Loucy (cell line): ENCODE measurements at regions not wholly inside any gene's neighbourhood (a gene's known extent, or its start where the extent isn't known, plus 50 kb on each side); places are given as distances from the start of the nearest gene placed in this dataset.
"Not testable (repeated sequence)": the region's sequence is repeated elsewhere in the genome, so short reads cannot be mapped to it uniquely, and the experiment has no call there.

ENCODE experiments used
- H2AFZ ChIP-seq: fragments of 200-600 bp; sonication (generic); 2 replicates; pipeline ENCODE4 v1.6.0; 2016; ENCODE audit warnings: antibody characterized with exemption, mild to moderate bottlenecking, low read length, moderate library complexity
- H3F3A ChIP-seq: fragments of 200-600 bp; 2 replicates; pipeline ENCODE4 v1.6.0; 2016; ENCODE audit warnings: antibody characterized with exemption, low read depth, mild to moderate bottlenecking
- H3K27me3 ChIP-seq: fragments of 200-600 bp; sonication (generic); 2 replicates; pipeline ENCODE4 v1.6.1; 2014; ENCODE audit warnings: low read length, mild to moderate bottlenecking; ENCODE audit not compliant: insufficient read depth, poor library complexity, severe bottlenecking
- H3K36me3 ChIP-seq: fragments of 200-600 bp; sonication (generic); 2 replicates; pipeline ENCODE4 v1.6.1; 2016; ENCODE audit warnings: low read length; ENCODE audit not compliant: insufficient read depth
- H3K4me1 ChIP-seq: fragments of 200-600 bp; sonication (generic); 2 replicates; pipeline ENCODE4 v1.5.1; 2014; ENCODE audit warnings: low read length, mild to moderate bottlenecking; ENCODE audit not compliant: insufficient read depth, poor library complexity, severe bottlenecking
- H3K4me2 ChIP-seq: fragments of 200-600 bp; sonication (generic); 2 replicates; pipeline ENCODE4 v1.6.0; 2014; ENCODE audit warnings: antibody characterized with exemption, low read length, low read depth, mild to moderate bottlenecking; ENCODE audit not compliant: poor library complexity, severe bottlenecking
- H3K4me3 ChIP-seq: fragments of 200-600 bp; sonication (generic); 2 replicates; pipeline ENCODE4 v1.5.1; 2014; ENCODE audit warnings: low read length, mild to moderate bottlenecking, mixed read lengths; ENCODE audit not compliant: poor library complexity, severe bottlenecking
- H3K79me2 ChIP-seq: fragments of 200-600 bp; sonication (generic); 2 replicates; pipeline ENCODE4 v1.6.1; 2014; ENCODE audit warnings: low read length; ENCODE audit not compliant: insufficient read depth
- H3K9ac ChIP-seq: fragments of 200-600 bp; sonication (generic); 2 replicates; pipeline ENCODE4 v1.6.0; 2014; ENCODE audit warnings: mild to moderate bottlenecking, low read depth, low read length, moderate library complexity; ENCODE audit not compliant: poor library complexity, severe bottlenecking
- H3K9me2 ChIP-seq: fragments of 200-600 bp; sonication (generic); replicated peaks from 2 replicates; pipeline ENCODE4 v1.6.1; 2016; ENCODE audit warnings: low read depth, low read length, mixed read lengths
- H3K9me3 ChIP-seq: fragments of 200-600 bp; sonication (generic); 2 replicates; pipeline ENCODE4 v1.6.1; 2014; ENCODE audit warnings: mild to moderate bottlenecking, antibody characterized with exemption, low read length, low read depth; ENCODE audit not compliant: insufficient read depth
- H4K20me1 ChIP-seq: fragments of 200-600 bp; sonication (generic); 2 replicates; pipeline ENCODE4 v1.6.0; 2014; ENCODE audit warnings: antibody characterized with exemption, low read length, mild to moderate bottlenecking; ENCODE audit not compliant: insufficient read depth, poor library complexity, severe bottlenecking
- EZH2phosphoT487 ChIP-seq: fragments of 200-600 bp; IDR thresholded peaks from 2 replicates; pipeline ENCODE4 v1.6.1; 2018; ENCODE audit warnings: antibody characterized with exemption, mild to moderate bottlenecking, moderate library complexity, borderline replicate concordance
- TF ChIP-seq, protein P1 (sequence below): fragments of 200-600 bp; sonication (generic); conservative IDR thresholded peaks from 2 replicates; pipeline ENCODE4 v1.5.1; 2014; ENCODE audit warnings: mild to moderate bottlenecking, antibody characterized with exemption, low read length

DNA sequence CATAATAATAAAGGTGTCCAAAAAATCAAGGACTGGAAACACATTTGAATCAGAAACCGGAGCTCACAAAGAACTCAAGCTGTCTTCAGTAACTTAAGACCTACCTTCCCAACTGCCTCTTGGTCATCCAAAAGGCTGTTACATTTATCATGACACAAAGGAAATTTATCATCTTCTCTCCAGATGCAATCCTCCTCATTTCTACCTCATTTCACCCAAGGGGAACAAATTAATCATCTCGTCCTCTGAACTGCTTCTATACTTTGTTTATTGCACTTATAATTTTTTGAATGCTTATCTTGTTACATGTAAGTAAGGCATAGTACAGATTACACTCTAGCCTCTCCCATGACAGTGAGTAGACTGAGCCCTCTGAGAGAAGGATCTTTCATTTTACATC lies 105.1 kb upstream of the RGPD4 start:
- Histone ChIP-seq H2AFZ (no peak overlapping the region), H3K9me3 (no peaks in the 10 kb centered on the region), H3K4me2 (no peak overlapping the region), H3K4me1 (peaks cover 27% of the 10 kb centered on the region), H3K4me3 (no peak overlapping the region), H3F3A (no peaks in the 10 kb centered on the region), H3K79me2 (no peaks in the 10 kb centered on the region), H4K20me1 (no peaks in the 10 kb centered on the region), H3K9me2 (no peaks in the 10 kb centered on the region), H3K9ac (no peak overlapping the region), H3K36me3 (no peaks in the 10 kb centered on the region), H3K27me3 (no peaks in the 10 kb centered on the region)
- no peak for TF ChIP-seq EZH2phosphoT487
- TF ChIP-seq, protein P1, sequence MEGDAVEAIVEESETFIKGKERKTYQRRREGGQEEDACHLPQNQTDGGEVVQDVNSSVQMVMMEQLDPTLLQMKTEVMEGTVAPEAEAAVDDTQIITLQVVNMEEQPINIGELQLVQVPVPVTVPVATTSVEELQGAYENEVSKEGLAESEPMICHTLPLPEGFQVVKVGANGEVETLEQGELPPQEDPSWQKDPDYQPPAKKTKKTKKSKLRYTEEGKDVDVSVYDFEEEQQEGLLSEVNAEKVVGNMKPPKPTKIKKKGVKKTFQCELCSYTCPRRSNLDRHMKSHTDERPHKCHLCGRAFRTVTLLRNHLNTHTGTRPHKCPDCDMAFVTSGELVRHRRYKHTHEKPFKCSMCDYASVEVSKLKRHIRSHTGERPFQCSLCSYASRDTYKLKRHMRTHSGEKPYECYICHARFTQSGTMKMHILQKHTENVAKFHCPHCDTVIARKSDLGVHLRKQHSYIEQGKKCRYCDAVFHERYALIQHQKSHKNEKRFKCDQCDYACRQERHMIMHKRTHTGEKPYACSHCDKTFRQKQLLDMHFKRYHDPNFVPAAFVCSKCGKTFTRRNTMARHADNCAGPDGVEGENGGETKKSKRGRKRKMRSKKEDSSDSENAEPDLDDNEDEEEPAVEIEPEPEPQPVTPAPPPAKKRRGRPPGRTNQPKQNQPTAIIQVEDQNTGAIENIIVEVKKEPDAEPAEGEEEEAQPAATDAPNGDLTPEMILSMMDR: no peak

DNA sequence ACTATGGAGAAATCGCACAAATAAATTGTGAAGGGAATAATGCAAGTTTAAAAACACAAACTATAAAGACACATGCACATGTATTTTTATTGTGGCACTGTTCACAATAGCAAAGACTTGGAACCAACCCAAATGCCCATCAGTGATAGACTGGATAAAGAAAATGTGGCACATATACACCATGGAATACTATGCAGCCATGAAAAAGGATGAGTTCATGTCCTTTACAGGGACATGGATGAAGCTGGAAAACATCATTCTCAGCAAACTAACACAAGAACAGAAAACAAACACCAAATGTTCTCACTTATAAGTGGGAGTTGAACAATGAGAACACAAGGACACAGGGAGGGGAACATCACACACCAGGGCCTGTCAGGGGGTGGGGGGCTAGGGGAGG lies 100.9 kb upstream of the RGPD4 start:
- not testable (repeated sequence) for H3K4me3 ChIP-seq, H3F3A ChIP-seq, H3K9me2 ChIP-seq, H3K79me2 ChIP-seq, H2AFZ ChIP-seq, H3K9me3 ChIP-seq, H3K27me3 ChIP-seq, H4K20me1 ChIP-seq, H3K4me2 ChIP-seq, H3K9ac ChIP-seq, H3K36me3 ChIP-seq
- peaks cover 30% of the 10 kb centered on the region for H3K4me1 ChIP-seq

DNA sequence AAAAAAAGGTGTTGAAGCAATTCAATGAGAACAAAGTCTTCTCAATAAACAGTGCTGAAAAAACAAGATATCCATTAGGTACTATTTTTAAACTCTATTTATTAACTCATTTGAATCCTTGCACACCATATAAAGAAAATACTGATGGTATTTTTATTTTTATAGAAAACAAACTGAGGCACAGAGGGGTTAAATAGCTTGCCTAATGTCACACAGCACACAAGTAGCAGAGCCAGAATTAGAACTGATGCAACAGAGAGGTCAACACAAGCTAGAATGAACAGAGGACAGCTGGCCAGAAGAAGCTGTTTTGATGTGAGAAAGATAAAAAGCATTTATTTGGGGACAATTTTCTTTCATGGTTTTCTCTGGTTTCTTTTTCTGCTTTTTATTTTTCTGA lies 99.4 kb upstream of the RGPD4 start:
- no peaks in the 10 kb centered on the region for H3K27me3 ChIP-seq
- no peaks in the 10 kb centered on the region for H3K9me2 ChIP-seq
- H3K4me3 ChIP-seq: no peak overlapping the region
- H3K9me3 ChIP-seq: no peaks in the 10 kb centered on the region
- H3K4me2 ChIP-seq: no peak overlapping the region
- no peak overlapping the region for H3K9ac ChIP-seq
- peak overlapping the region; percentile 71; the same call in 1 of the 2 replicates for H2AFZ ChIP-seq
- no peaks in the 10 kb centered on the region for H4K20me1 ChIP-seq
- no peaks in the 10 kb centered on the region for H3K36me3 ChIP-seq
- no peaks in the 10 kb centered on the region for H3K79me2 ChIP-seq
- TF ChIP-seq EZH2phosphoT487: no peak
- TF ChIP-seq, protein P1: no peak
- H3K4me1 ChIP-seq: peaks cover 27% of the 10 kb centered on the region
- no peaks in the 10 kb centered on the region for H3F3A ChIP-seq

DNA sequence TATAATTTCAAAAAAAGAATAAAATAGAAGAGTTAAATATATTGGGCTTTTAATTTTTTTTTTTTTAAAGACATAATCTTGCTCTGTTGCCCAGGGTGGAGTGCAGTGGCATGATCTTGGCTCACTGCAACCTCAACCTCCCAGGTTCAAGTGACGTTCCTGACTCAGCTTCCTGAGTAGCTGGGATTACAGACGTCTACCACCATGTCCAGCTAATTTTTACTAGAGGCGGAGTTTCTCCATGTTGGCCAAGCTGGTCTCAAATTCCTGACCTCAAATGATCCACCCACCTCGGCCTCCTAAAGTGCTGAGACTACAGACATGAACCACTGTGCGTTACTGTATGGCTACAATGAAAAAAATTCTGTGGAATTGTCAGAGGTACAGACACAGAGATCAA lies 98.1 kb upstream of the RGPD4 start:
- H3K79me2 ChIP-seq: no peaks in the 10 kb centered on the region
- no peaks in the 10 kb centered on the region for H3K36me3 ChIP-seq
- no peak overlapping the region for H3K4me3 ChIP-seq
- no peaks in the 10 kb centered on the region for H3F3A ChIP-seq
- no peak overlapping the region for H2AFZ ChIP-seq
- TF ChIP-seq, protein P1: no peak
- TF ChIP-seq EZH2phosphoT487: no peak
- H3K4me2 ChIP-seq: no peak overlapping the region
- H3K27me3 ChIP-seq: no peaks in the 10 kb centered on the region
- H3K4me1 ChIP-seq: peaks cover 22% of the 10 kb centered on the region
- H3K9ac ChIP-seq: no peak overlapping the region
- no peaks in the 10 kb centered on the region for H3K9me3 ChIP-seq
- no peaks in the 10 kb centered on the region for H3K9me2 ChIP-seq
- no peaks in the 10 kb centered on the region for H4K20me1 ChIP-seq
